Psoas muscle (tissue), 7 donors: ENCODE measurements at regions not wholly inside any gene's neighbourhood (a gene's known extent, or its start where the extent isn't known, plus 50 kb on each side); places are given as distances from the start of the nearest gene placed in this dataset.

Source experiments
- ATAC-seq, 4 donors: fragments of 200-7000 bp; cut with Tn5 transposase; one replicate each; pipeline ENCODE4 v1.9.1; 2020; ENCODE audit warnings: moderate library complexity in 3 of 4, mild to moderate bottlenecking in 2 of 4
- DNase-seq, 2 donors: peaks; one replicate each; pipeline ENCODE4 v3.0.0-alpha.2; 2020
- H3K27ac ChIP-seq: fragments of 200-600 bp; one replicate; pipeline ENCODE4 v1.8.0; 2022
- H3K27me3 ChIP-seq, 3 donors: fragments of 200-600 bp in 1 of 3; one replicate each; pipeline versions ENCODE4 v1.6.1 to v1.8.0; 2013 to 2022; ENCODE audit warnings: low read length in 2 of 3, mild to moderate bottlenecking in 2 of 3, moderate library complexity in 1 of 3; ENCODE audit not compliant: insufficient read depth in 3 of 3
- H3K36me3 ChIP-seq, 2 donors: fragments of 200-600 bp in 1 of 2; one replicate each; pipeline versions ENCODE4 v1.6.1 to v1.8.0; 2013 to 2022; ENCODE audit warnings: low read depth in 1 of 2, mild to moderate bottlenecking in 1 of 2, moderate library complexity in 1 of 2; ENCODE audit not compliant: insufficient read depth in 1 of 2
- H3K4me1 ChIP-seq: fragments of 200-600 bp; one replicate; pipeline ENCODE4 v1.8.0; 2022
- H3K4me3 ChIP-seq: fragments of 200-600 bp; one replicate; pipeline ENCODE4 v1.8.0; 2022; ENCODE audit warnings: mild to moderate bottlenecking
- H3K9me3 ChIP-seq: fragments of 200-600 bp; one replicate; pipeline ENCODE4 v1.8.0; 2022
- WGBS, 3 donors: extraction: QIAGEN DNeasy Blood & Tissue Kit; methylation state at CpG; one replicate each; pipeline versions ENCODE4 v1.1.6 to v1.1.7; 2013; 5-methylcytosine and 5-hydroxymethylcytosine counted together
- intact Hi-C, 2 donors: fragments of 100-400 bp; cut with DNase I; formaldehyde crosslinking; loops; one replicate each; pipeline versions ENCODE4 v1.11.0 to v1.14.2; 2022
- TF ChIP-seq, protein P1 (sequence below): fragments of 200-600 bp; IDR thresholded peaks from one replicate; pipeline ENCODE4 v1.8.0; 2022; ENCODE audit warnings: antibody characterized with exemption
- donor health status: healthy with polysubstance abuse.
- donor health status: DM: no; HTN: no; CAD: no; lungs with moderate emphysema.
- donor health status: Bipolar disorder and iron deficiency.
- donor health status: healthy.
- donor health status: DM: yes; HTN: yes; CAD: no.
- donor health status: DM: no; HTN: no; CAD: no.
- donor health status: DM: yes; HTN: yes; CAD: no.

DNA sequence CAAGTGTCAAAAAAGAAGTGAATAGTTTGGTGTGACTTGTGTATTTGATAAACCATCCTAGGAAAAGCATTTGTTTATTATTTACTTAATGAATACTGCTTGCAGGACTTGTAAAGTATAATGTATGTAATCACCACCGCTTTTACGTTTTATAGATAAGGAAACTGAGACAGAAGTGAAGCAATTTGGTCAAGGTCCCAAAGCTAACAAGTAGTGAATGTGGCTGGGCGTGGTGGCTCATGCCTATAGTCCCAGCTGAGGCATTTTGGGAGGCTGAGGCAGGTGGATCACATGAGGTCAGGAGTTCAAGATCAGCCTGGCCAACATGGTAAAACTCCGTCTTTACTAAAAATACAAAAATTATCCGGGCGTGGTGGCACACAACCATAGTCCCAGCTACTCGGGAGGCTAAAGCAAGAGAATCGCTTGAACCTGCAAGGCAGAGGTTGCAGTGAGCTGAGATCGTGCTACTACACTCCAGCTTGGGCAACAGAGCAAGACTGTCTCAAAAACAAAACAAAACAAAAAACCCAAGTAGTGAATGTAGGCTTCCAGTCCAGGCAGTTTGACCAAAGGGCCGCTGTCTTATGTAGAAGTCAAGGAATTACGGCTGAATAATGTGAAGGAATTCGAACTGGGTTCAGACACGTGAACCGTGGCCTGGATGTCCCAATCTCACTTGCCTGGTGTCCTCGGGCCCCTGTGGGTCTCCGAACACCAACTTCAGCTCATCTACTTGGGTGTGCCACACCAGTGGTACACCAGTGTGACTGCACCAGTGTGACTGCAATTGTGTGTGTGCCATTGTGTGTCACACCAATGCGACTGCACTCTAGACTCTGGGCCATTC is 88.3 kb upstream of the MED13L start:
- Histone ChIP-seq H3K9me3 (no peaks in the 10 kb centered on the region), H3K4me3 (no peak overlapping the region), H3K36me3 (no peaks in the 10 kb centered on the region), H3K27me3 (no peaks in the 10 kb centered on the region), H3K4me1 (peaks cover 18% of the 10 kb centered on the region), H3K27ac (no peak overlapping the region)
- ATAC-seq: no peak
- TF ChIP-seq, protein P1, sequence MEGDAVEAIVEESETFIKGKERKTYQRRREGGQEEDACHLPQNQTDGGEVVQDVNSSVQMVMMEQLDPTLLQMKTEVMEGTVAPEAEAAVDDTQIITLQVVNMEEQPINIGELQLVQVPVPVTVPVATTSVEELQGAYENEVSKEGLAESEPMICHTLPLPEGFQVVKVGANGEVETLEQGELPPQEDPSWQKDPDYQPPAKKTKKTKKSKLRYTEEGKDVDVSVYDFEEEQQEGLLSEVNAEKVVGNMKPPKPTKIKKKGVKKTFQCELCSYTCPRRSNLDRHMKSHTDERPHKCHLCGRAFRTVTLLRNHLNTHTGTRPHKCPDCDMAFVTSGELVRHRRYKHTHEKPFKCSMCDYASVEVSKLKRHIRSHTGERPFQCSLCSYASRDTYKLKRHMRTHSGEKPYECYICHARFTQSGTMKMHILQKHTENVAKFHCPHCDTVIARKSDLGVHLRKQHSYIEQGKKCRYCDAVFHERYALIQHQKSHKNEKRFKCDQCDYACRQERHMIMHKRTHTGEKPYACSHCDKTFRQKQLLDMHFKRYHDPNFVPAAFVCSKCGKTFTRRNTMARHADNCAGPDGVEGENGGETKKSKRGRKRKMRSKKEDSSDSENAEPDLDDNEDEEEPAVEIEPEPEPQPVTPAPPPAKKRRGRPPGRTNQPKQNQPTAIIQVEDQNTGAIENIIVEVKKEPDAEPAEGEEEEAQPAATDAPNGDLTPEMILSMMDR: no peak
- intact Hi-C loops: no loop called here
- WGBS, 3 donors: 87 to 93% (median 92%) methylated on average over 17 of the region's 17 CpGs
- DNase-seq: no peak

DNA sequence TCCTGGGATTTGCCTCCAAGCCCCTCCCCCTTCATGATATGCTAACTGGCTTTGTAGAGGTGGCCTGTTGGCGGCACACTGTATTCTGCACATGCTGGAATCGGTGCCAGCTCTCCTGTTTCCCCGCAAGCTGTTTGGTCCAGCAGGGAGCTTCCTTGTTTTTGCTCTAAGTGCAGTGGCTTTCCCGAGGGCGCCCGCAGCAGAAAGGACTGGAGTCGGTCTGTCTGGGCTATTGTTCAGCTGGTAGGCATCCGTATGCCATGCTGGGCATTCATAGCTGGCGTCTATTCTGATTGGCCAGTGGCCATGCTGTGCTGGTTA is 88.9 kb upstream of the MED13L start:
- Histone ChIP-seq H3K9me3 (no peaks in the 10 kb centered on the region), H3K27ac (no peak overlapping the region), H3K36me3 (no peaks in the 10 kb centered on the region), H3K4me3 (no peak overlapping the region), H3K27me3 (no peaks in the 10 kb centered on the region), H3K4me1 (peaks cover 12% of the 10 kb centered on the region)
- TF ChIP-seq, protein P1: no peak
- 33 to 46% (median 35%) methylated on average over 9 of the region's 9 CpGs for WGBS, 3 donors
- DNase-seq (peak in 1 of 2 donors; percentile 54), ATAC-seq (peak in 3 of 4 donors; percentile 45 to 69 (median 53))
- intact Hi-C loops: no loop called here

DNA sequence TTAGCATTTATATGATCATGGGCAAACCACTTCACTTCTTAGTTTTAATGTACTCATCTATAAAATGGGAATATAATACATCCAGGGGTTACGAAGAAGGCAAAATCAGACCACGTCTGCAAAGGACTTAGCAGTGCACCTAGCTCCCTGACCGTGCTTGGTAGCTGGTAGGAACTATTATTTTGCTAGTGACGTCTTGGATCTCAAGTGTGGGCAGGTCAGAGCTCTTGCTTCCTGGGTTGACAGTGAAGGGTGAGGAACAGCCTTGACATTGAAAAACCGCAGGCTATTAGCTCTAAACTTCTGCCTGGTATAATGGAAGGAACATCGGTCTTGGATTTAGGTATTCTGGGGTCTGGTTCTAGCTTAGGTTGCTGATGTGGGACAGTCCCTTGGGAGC is 89.3 kb upstream of the MED13L start:
- H3K4me3 ChIP-seq: no peak overlapping the region
- DNase-seq (no peak), ATAC-seq (no peak)
- no peaks in the 10 kb centered on the region for H3K9me3 ChIP-seq
- WGBS, 3 donors: 80 to 91% (median 81%) methylated on average over 6 of the region's 6 CpGs
- no peak overlapping the region for H3K27ac ChIP-seq
- H3K4me1 ChIP-seq: peaks cover 8% of the 10 kb centered on the region
- TF ChIP-seq, protein P1: no peak
- H3K36me3 ChIP-seq: no peaks in the 10 kb centered on the region
- H3K27me3 ChIP-seq: no peaks in the 10 kb centered on the region
- intact Hi-C loops: no loop called here

DNA sequence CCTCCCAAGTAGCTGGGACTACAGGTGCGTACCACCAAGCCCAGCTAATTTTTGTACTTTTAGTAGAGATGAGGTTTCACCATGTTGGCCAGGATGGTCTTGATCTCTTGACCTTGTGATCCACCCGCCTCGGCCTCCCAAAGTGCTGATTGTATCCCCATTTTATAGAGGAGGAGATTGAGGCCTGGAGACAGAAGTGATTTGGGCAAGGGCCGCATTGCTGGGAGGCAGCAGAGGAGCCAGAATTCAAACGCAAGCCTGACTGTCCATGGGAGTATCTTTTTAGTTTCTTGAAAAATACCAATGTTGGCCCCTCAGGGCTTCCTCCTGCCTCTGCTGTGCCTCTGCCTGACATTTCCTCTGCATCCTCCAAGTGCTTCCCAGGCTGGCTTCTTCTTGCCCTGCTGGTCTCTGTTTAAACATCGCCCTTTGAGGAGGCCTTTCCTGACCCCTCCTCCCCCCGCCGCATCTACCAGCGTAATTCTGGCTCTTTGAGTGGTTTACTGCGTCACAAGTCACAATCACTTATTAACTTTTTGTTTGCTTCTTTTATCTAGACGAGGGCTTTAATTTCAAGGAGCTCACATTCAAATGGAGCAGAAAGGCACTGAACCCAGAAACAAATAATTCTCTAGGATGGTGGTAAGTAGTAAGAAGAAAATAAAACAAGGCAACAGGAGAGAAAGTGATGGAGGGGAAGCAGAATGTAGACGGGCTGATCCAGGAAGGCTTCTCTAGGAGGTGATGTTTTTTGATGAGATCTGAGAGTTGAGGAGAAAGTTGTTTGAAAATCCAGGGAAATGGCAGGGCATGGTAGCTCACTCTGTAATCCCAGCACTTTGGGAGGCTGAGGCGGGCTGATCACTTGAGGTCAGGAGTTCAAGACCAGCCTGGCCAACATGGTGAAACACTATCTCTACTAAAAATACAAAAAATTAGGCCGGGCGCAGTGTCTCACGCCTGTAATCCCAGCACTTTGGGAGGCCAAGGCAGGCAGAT is 91.0 kb upstream of the MED13L start:
- H3K4me1 ChIP-seq: peaks cover 7% of the 10 kb centered on the region
- 87 to 92% (median 87%) methylated on average over 16 of the region's 16 CpGs for WGBS, 3 donors
- H3K27ac ChIP-seq: no peak overlapping the region
- H3K9me3 ChIP-seq: no peaks in the 10 kb centered on the region
- TF ChIP-seq, protein P1: no peak
- H3K36me3 ChIP-seq: no peaks in the 10 kb centered on the region
- no peak overlapping the region for H3K4me3 ChIP-seq
- intact Hi-C loops: no loop called here
- ATAC-seq: no peak
- DNase-seq: no peak
- no peaks in the 10 kb centered on the region for H3K27me3 ChIP-seq
